ENCODE measurements at regions not wholly inside any gene's neighbourhood (a gene's known extent, or its start where the extent isn't known, plus 50 kb on each side); places are given as distances from the start of the nearest gene placed in this dataset.

DNA sequence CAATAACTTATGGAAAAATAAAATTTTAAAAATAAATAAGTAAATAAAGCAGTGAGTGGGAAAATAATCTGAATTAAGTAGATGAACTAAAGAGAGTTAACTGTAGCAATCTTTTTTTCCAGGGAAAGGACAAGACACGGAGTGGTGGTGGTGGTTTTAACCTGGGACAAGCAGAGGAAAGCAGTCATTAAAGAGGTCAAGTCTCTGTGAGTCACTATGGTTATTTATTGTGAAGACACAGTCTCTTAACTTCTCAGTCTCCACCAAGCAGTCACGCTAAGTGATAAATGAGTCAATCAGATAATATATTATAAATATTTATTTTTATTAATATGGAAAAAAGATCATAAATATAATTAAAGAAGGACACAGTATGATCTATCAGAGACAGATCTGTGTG lies 228.1 kb upstream of the MEOX2 start:
- no TSS peak for BruUV-seq (replicated peaks)
- Histone ChIP-seq H3K9me3 (ENCODE audit: low read depth, low read length, poor library complexity, severe bottlenecking) (no peaks in the 10 kb centered on the region), H3K27ac (ENCODE audit: low read depth, low read length, poor library complexity, severe bottlenecking) (no peak overlapping the region), H3K4me3 (ENCODE audit: low read depth, low read length, poor library complexity, severe bottlenecking) (no peak overlapping the region), H3K27me3 (replicated peaks; ENCODE audit: insufficient read depth, low read depth, low read length, poor library complexity) (no peaks in the 10 kb centered on the region), H3K36me3 (ENCODE audit: insufficient read depth, low read length, poor library complexity, severe bottlenecking) (no peaks in the 10 kb centered on the region), H3K4me1 (ENCODE audit: insufficient read depth, low read length, poor library complexity, severe bottlenecking) (peaks cover 5% of the 10 kb centered on the region)
- intact Hi-C loops (cut with micrococcal nuclease; ENCODE audit: unreplicated experiment) = no loop called here
- no peak for TF ChIP-seq EZH2 (IDR thresholded peaks at IDR 0.05; ENCODE audit: borderline replicate concordance, low read depth, low read length, poor library complexity, severe bottlenecking)
- TF ChIP-seq, protein P1, sequence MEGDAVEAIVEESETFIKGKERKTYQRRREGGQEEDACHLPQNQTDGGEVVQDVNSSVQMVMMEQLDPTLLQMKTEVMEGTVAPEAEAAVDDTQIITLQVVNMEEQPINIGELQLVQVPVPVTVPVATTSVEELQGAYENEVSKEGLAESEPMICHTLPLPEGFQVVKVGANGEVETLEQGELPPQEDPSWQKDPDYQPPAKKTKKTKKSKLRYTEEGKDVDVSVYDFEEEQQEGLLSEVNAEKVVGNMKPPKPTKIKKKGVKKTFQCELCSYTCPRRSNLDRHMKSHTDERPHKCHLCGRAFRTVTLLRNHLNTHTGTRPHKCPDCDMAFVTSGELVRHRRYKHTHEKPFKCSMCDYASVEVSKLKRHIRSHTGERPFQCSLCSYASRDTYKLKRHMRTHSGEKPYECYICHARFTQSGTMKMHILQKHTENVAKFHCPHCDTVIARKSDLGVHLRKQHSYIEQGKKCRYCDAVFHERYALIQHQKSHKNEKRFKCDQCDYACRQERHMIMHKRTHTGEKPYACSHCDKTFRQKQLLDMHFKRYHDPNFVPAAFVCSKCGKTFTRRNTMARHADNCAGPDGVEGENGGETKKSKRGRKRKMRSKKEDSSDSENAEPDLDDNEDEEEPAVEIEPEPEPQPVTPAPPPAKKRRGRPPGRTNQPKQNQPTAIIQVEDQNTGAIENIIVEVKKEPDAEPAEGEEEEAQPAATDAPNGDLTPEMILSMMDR (conservative IDR thresholded peaks at IDR 0.05; ENCODE audit: low read depth, low read length) = no peak
- POLR2A ChIA-PET (ENCODE audit: low non-redundant PET) = no interaction called here
- CTCF ChIA-PET = no interaction called here
- DNase-seq (ENCODE audit: low spot score) = no peak

DNA sequence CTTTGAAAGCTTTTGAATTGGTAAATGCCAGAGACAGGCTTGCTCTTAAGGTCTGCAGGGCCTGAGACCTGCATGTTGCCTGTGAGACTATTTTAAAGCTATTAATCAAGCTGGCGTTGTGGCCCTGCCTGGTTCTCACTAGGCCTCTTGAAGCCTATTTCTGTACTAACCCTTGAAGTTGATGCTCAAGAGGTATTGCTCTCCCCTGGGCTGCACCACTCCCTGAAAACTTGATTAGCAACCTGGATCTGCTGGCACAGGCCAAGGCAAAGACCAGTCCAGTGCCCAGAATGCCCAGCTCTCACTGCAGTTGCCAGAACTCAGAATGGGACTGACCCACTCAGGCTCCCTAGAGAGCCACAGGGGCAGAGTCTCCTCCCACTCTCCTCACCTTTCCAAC lies 220.0 kb upstream of the MEOX2 start:
- Histone ChIP-seq H3K27me3 (replicated peaks; ENCODE audit: insufficient read depth, low read depth, low read length, poor library complexity) (no peaks in the 10 kb centered on the region), H3K4me3 (ENCODE audit: low read depth, low read length, poor library complexity, severe bottlenecking) (no peak overlapping the region), H3K36me3 (ENCODE audit: insufficient read depth, low read length, poor library complexity, severe bottlenecking) (no peaks in the 10 kb centered on the region), H3K9me3 (ENCODE audit: low read depth, low read length, poor library complexity, severe bottlenecking) (no peaks in the 10 kb centered on the region), H3K4me1 (ENCODE audit: insufficient read depth, low read length, poor library complexity, severe bottlenecking) (no peaks in the 10 kb centered on the region), H3K27ac (ENCODE audit: low read depth, low read length, poor library complexity, severe bottlenecking) (no peak overlapping the region)
- no peak for TF ChIP-seq EZH2 (IDR thresholded peaks at IDR 0.05; ENCODE audit: borderline replicate concordance, low read depth, low read length, poor library complexity, severe bottlenecking)
- TF ChIP-seq, protein P1 (conservative IDR thresholded peaks at IDR 0.05; ENCODE audit: low read depth, low read length) = no peak
- no TSS peak for BruUV-seq (replicated peaks)
- intact Hi-C loops (cut with micrococcal nuclease; ENCODE audit: unreplicated experiment) = no loop called here
- DNase-seq (ENCODE audit: low spot score) = no peak
- POLR2A ChIA-PET (ENCODE audit: low non-redundant PET) = no interaction called here
- CTCF ChIA-PET = no interaction called here

DNA sequence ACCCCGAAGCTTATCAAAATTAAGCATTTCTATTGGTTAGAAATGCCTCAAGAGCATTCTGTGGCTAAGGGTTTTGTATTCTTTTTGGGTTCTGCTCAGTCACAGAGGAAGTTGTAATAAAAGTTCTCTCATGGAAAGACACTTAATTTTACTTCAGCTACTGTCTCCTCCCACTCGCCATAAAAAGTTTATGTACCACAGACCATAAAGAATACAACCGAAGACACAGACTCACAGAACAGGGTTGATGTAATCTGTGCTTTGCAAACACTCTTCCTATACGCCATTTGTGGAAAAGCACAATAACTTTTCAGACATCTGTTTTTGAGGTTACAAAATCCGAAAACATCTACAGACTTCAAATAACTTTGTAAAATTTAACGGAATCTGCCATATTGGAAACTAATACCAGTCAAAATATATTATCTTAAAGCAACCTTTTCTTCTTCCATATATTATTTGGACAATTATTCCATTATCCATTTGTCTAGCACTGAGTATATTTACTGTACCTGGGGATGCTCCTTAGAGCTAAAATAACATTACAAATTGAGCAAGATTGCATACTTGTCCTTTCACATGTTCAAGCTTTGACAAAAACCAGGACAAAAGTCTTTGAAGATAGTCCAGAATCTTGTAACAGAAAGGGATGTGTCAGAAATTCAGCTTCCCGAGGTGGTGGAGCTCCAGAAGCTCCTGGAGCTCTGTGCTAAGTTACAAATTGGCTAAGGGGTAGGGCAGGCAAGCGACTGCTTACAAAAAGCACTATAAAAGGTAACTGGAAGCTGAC lies 219.0 kb upstream of the MEOX2 start:
- no TSS peak for BruUV-seq (replicated peaks)
- H3K4me3 ChIP-seq (ENCODE audit: low read depth, low read length, poor library complexity, severe bottlenecking) = no peak overlapping the region
- intact Hi-C loops (cut with micrococcal nuclease; ENCODE audit: unreplicated experiment) = no loop called here
- TF ChIP-seq, protein P1 (conservative IDR thresholded peaks at IDR 0.05; ENCODE audit: low read depth, low read length) = no peak
- POLR2A ChIA-PET (ENCODE audit: low non-redundant PET) = no interaction called here
- H3K27ac ChIP-seq (ENCODE audit: low read depth, low read length, poor library complexity, severe bottlenecking) = no peak overlapping the region
- CTCF ChIA-PET = no interaction called here
- H3K36me3 ChIP-seq (ENCODE audit: insufficient read depth, low read length, poor library complexity, severe bottlenecking) = no peaks in the 10 kb centered on the region
- H3K27me3 ChIP-seq (replicated peaks; ENCODE audit: insufficient read depth, low read depth, low read length, poor library complexity) = no peaks in the 10 kb centered on the region
- H3K4me1 ChIP-seq (ENCODE audit: insufficient read depth, low read length, poor library complexity, severe bottlenecking) = no peaks in the 10 kb centered on the region
- peak; percentile 15 for DNase-seq (ENCODE audit: low spot score)
- no peaks in the 10 kb centered on the region for H3K9me3 ChIP-seq (ENCODE audit: low read depth, low read length, poor library complexity, severe bottlenecking)

All from A673 (cell line).